22Rv1 (cell line): ENCODE measurements at regions not wholly inside any gene's neighbourhood (a gene's known extent, or its start where the extent isn't known, plus 50 kb on each side); places are given as distances from the start of the nearest gene placed in this dataset.
A peak's percentile ranks its signal among the peaks of the same experiment; 100 is the strongest.

Experiments
- H3K27ac ChIP-seq: fragments of 450-650 bp; 2 replicates; pipeline ENCODE4 v1.5.1; 2017
- ZFX ChIP-seq: fragments of 450-650 bp; IDR thresholded peaks from 2 replicates; pipeline ENCODE4 v1.6.1; 2017; ENCODE audit warnings: antibody characterized with exemption, borderline replicate concordance
- TF ChIP-seq, protein P1 (sequence below): fragments of 450-650 bp; IDR thresholded peaks from 2 replicates; pipeline ENCODE4 v1.5.1; 2017; ENCODE audit warnings: mild to moderate bottlenecking

GRCh38 chr6:78523622-78524021 lies 343.7 kb upstream of the IRAK1BP1 start:
- TF ChIP-seq, protein P1, sequence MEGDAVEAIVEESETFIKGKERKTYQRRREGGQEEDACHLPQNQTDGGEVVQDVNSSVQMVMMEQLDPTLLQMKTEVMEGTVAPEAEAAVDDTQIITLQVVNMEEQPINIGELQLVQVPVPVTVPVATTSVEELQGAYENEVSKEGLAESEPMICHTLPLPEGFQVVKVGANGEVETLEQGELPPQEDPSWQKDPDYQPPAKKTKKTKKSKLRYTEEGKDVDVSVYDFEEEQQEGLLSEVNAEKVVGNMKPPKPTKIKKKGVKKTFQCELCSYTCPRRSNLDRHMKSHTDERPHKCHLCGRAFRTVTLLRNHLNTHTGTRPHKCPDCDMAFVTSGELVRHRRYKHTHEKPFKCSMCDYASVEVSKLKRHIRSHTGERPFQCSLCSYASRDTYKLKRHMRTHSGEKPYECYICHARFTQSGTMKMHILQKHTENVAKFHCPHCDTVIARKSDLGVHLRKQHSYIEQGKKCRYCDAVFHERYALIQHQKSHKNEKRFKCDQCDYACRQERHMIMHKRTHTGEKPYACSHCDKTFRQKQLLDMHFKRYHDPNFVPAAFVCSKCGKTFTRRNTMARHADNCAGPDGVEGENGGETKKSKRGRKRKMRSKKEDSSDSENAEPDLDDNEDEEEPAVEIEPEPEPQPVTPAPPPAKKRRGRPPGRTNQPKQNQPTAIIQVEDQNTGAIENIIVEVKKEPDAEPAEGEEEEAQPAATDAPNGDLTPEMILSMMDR = no peak
- TF ChIP-seq ZFX = no peak

GRCh38 chr6:78525976-78526375 lies 341.4 kb upstream of the IRAK1BP1 start:
- no peak overlapping the region for H3K27ac ChIP-seq

More at GRCh38 chr6:78523622-78524021, 343.7 kb upstream of the IRAK1BP1 start:
- no peak overlapping the region for H3K27ac ChIP-seq

DNA sequence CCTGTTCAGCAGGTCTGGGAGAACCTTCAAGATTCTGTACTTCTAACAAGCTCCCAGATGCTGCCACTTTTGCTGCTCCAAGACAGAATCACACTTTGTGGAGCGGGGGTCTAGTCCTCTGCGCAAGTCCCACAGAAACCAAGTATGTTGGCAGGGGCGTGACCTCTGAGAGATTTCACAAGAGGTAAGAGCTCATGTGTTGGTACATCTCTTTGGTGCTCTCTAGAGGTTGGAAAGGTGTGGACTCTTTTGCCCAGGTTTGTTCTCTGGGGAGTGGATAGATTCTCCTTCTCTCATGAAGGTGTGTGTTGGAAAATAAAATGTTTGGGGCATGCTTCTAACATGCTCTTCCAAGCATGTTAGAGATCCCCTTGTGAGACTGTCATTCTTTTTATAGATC lies 340.9 kb upstream of the IRAK1BP1 start:
- no peak for TF ChIP-seq ZFX
- TF ChIP-seq, protein P1 = peak; percentile 11; the same call in 1 of the 2 replicates
- no peak overlapping the region for H3K27ac ChIP-seq

More at GRCh38 chr6:78525976-78526375, 341.4 kb upstream of the IRAK1BP1 start:
- TF ChIP-seq, protein P1 = no peak
- TF ChIP-seq ZFX = no peak

DNA sequence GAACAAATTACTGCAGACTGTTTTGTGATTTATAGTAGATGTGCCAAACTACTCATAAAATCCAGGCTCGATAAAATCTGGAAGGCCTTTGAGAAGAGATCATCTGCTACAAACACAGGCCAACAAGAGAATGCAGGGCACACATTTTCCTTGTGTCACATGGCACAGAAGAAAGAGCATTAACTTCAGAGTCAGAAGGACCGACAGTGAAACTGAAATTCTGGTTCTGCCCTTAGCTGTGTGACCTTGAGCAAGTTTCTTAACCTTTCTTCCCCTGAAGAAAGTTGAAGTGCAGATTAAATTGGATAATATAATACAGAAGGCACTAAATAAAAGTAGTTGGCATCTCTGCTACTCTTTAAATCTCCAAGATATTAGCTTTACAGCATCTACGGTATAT lies 338.4 kb upstream of the IRAK1BP1 start:
- H3K27ac ChIP-seq = no peak overlapping the region
- TF ChIP-seq ZFX = no peak
- TF ChIP-seq, protein P1 = no peak

DNA sequence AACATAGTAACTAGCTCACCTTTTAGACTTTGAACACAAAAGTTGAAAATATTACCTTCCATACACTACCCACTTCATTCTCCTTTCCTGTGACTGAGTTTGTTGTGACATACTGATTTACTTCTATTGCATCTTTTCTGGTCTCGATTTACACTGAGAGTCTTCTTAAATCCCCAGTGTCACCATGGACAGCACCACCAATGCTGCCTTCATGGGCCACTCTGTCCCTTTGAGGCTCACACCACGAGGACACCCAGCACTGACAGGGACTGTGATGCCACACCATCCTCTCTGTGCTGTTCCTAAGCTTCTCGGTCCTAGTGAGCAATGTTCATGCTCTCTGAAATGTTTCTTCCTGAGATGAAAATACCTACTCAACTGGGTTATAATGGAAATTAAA lies 337.1 kb upstream of the IRAK1BP1 start:
- no peak for TF ChIP-seq ZFX
- TF ChIP-seq, protein P1 = no peak
- H3K27ac ChIP-seq = no peak overlapping the region

DNA sequence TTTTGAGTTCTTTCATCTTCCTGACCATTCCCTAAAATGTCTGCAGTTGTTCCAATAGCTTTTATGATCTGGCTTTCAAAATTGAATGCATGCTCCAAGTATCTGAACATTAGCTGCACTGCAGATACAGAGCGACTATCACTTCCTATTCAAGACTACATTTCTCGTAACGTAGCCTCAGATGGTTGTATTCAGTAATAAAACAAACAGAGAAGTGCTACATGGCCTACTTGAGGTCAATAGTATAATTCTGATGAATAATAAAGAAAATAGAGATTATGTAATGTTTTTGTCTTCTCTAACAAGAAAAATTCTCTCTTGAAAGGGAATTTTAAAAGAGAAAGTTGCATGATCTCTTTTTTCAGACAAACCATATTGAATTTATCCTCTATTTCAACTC lies 333.9 kb upstream of the IRAK1BP1 start:
- no peak for TF ChIP-seq ZFX
- TF ChIP-seq, protein P1 = no peak
- no peak overlapping the region for H3K27ac ChIP-seq

- TF ChIP-seq ZFX = no peak
- TF ChIP-seq, protein P1 = no peak
Observed at GRCh38 chr6:78533876-78534275, 333.5 kb upstream of the IRAK1BP1 start.

More at GRCh38 chr6:78533876-78534275, 333.5 kb upstream of the IRAK1BP1 start:
- H3K27ac ChIP-seq = no peak overlapping the region
